IMR-90 (cell line): ENCODE measurements at regions not wholly inside any gene's neighbourhood (a gene's known extent, or its start where the extent isn't known, plus 50 kb on each side); places are given as distances from the start of the nearest gene placed in this dataset.

Experiments
- ATAC-seq: fragments of 200-7000 bp; cut with Tn5 transposase; 2 replicates; pipeline ENCODE4 v1.9.1; 2020; ENCODE audit warnings: low read depth, mild to moderate bottlenecking, moderate library complexity
- BruUV-seq: library from RNA; stranded (reverse); fragments of 400-500 nt; replicated peaks from 2 replicates; lab custom pipeline; 2021; lab: Mats Ljungman, UMichigan
- CTCF ChIA-PET: fragments of 300-600 bp; formaldehyde crosslinking; extraction: SDS; loops from one replicate; lab custom pipeline; 2021; ENCODE audit warnings: antibody characterized with exemption; lab: Yijun Ruan, JAX
- POLR2A ChIA-PET: fragments of 300-600 bp; sonication (Branson Sonifier 250); formaldehyde crosslinking; loops from one replicate; lab custom pipeline; 2022; ENCODE audit warnings: antibody characterized with exemption; ENCODE audit not compliant: unreplicated experiment; lab: Charles Lee
- DNase-seq: peaks from one replicate; pipeline ENCODE4 v3.0.0; 2013
- H2AFZ ChIP-seq: replicated peaks from 2 replicates; pipeline ENCODE3; 2013; ENCODE audit warnings: low read length, mild to moderate bottlenecking; ENCODE audit not compliant: poor library complexity
- H2AK5ac ChIP-seq: 2 replicates; pipeline ENCODE4 v1.6.1; 2013; ENCODE audit warnings: low read depth, low read length, inconsistent platforms
- H2AK9ac ChIP-seq: replicated peaks from 2 replicates; pipeline ENCODE3; 2013; ENCODE audit warnings: mild to moderate bottlenecking, low read depth, low read length, moderate library complexity; ENCODE audit not compliant: poor library complexity
- H2BK120ac ChIP-seq: 2 replicates; pipeline ENCODE4 v1.6.1; 2013; ENCODE audit warnings: low read depth, low read length, inconsistent platforms
- H2BK15ac ChIP-seq: 3 replicates; pipeline ENCODE4 v1.6.1; 2013; ENCODE audit warnings: low read depth, low read length, inconsistent platforms
- H2BK20ac ChIP-seq: 2 replicates; pipeline ENCODE4 v1.6.1; 2013; ENCODE audit warnings: low read depth, mild to moderate bottlenecking, inconsistent platforms, low read length, moderate library complexity
- H2BK5ac ChIP-seq: 2 replicates; pipeline ENCODE4 v1.6.1; 2013; ENCODE audit warnings: mild to moderate bottlenecking, low read depth, low read length, inconsistent platforms; ENCODE audit not compliant: poor library complexity, severe bottlenecking
- H3K14ac ChIP-seq: replicated peaks from 2 replicates; pipeline ENCODE4 v1.6.1; 2013; ENCODE audit warnings: low read depth, low read length, inconsistent platforms
- H3K18ac ChIP-seq: 2 replicates; pipeline ENCODE4 v1.6.1; 2013; ENCODE audit warnings: low read depth, low read length, control low read depth
- H3K23ac ChIP-seq: 2 replicates; pipeline ENCODE4 v1.6.1; 2013; ENCODE audit warnings: low read depth, low read length, inconsistent platforms
- H3K27ac ChIP-seq: 2 replicates; pipeline ENCODE4 v1.5.1; 2013; ENCODE audit warnings: mild to moderate bottlenecking, control low read depth, low read length; ENCODE audit not compliant: insufficient read depth
- H3K27me3 ChIP-seq: 2 replicates; pipeline ENCODE4 v1.6.1; 2013; ENCODE audit warnings: low read length; ENCODE audit not compliant: control insufficient read depth, insufficient read depth
- H3K36me3 ChIP-seq: 2 replicates; pipeline ENCODE4 v1.6.1; 2013; ENCODE audit warnings: low read length, mixed read lengths; ENCODE audit not compliant: control insufficient read depth, insufficient read depth
- H3K4ac ChIP-seq: 2 replicates; pipeline ENCODE4 v1.6.1; 2013; ENCODE audit warnings: low read depth, low read length, inconsistent platforms
- H3K4me1 ChIP-seq: 2 replicates; pipeline ENCODE4 v1.6.1; 2013; ENCODE audit warnings: low read length, mixed read lengths; ENCODE audit not compliant: control insufficient read depth, insufficient read depth
- H3K4me2 ChIP-seq: 2 replicates; pipeline ENCODE4 v1.6.1; 2013; ENCODE audit warnings: low read depth, mild to moderate bottlenecking, control low read depth, low read length, moderate library complexity
- H3K4me3 ChIP-seq: 2 replicates; pipeline ENCODE4 v1.5.1; 2013; ENCODE audit warnings: low read depth, mild to moderate bottlenecking, control low read depth, low read length, moderate library complexity; ENCODE audit not compliant: insufficient read depth
- H3K56ac ChIP-seq: 2 replicates; pipeline ENCODE4 v1.6.1; 2013; ENCODE audit warnings: low read length, inconsistent platforms; ENCODE audit not compliant: insufficient read depth; ENCODE audit errors: extremely low read depth
- H3K79me1 ChIP-seq, 2 experiments: 2 replicates each; pipeline ENCODE4 v1.6.1; 2013; ENCODE audit warnings: low read length in 2 of 2, inconsistent platforms in 1 of 2, low read depth in 1 of 2
- H3K9ac ChIP-seq: 2 replicates; pipeline ENCODE4 v1.6.1; 2013; ENCODE audit warnings: low read depth, low read length, control low read depth
- H3K9me1 ChIP-seq: 2 replicates; pipeline ENCODE4 v1.6.1; 2013; ENCODE audit warnings: low read length, inconsistent platforms; ENCODE audit not compliant: insufficient read depth
- H3K9me3 ChIP-seq: 2 replicates; pipeline ENCODE4 v1.6.1; 2013; ENCODE audit warnings: low read length; ENCODE audit not compliant: control insufficient read depth, insufficient read depth
- H4K20me1 ChIP-seq: 2 replicates; pipeline ENCODE4 v1.6.1; 2013; ENCODE audit warnings: low read length, inconsistent platforms; ENCODE audit not compliant: insufficient read depth
- H4K5ac ChIP-seq: 2 replicates; pipeline ENCODE4 v1.6.1; 2013; ENCODE audit warnings: mild to moderate bottlenecking, low read depth, low read length, control low read depth
- H4K8ac ChIP-seq, 2 experiments: 2 replicates each; pipeline ENCODE4 v1.6.1; 2013; ENCODE audit warnings: low read depth in 2 of 2, low read length in 2 of 2, control low read depth in 1 of 2, inconsistent platforms in 1 of 2
- H4K91ac ChIP-seq: 2 replicates; pipeline ENCODE4 v1.6.1; 2013; ENCODE audit warnings: low read depth, low read length, inconsistent platforms; ENCODE audit not compliant: insufficient read depth
- CEBPB ChIP-seq: IDR thresholded peaks from 2 replicates; pipeline ENCODE4 v1.6.1; 2012; ENCODE audit warnings: low read depth, low read length, improper control_type of control experiment
- CHD1 ChIP-seq: IDR thresholded peaks from 2 replicates; pipeline ENCODE4 v1.6.1; 2012; ENCODE audit warnings: low read depth, low read length, improper control_type of control experiment
- FOS ChIP-seq: fragments of 150-350 bp; IDR thresholded peaks from 2 replicates; pipeline ENCODE4 v1.6.1; 2016; ENCODE audit warnings: low read depth, low read length
- MAFK ChIP-seq: IDR thresholded peaks from 2 replicates; pipeline ENCODE4 v1.6.1; 2012; ENCODE audit warnings: low read depth, low read length, improper control_type of control experiment
- MAZ ChIP-seq: IDR thresholded peaks from 2 replicates; pipeline ENCODE4 v1.6.1; 2012; ENCODE audit warnings: low read depth, mild to moderate bottlenecking, low read length, improper control_type of control experiment, moderate library complexity, borderline replicate concordance
- MXI1 ChIP-seq: IDR thresholded peaks from 2 replicates; pipeline ENCODE4 v1.6.1; 2012; ENCODE audit warnings: low read depth, mild to moderate bottlenecking, low read length, moderate library complexity, borderline replicate concordance
- NFE2L2 ChIP-seq: fragments of 150-350 bp; IDR thresholded peaks from 2 replicates; pipeline ENCODE4 v1.6.1; 2016; ENCODE audit warnings: low read depth, mild to moderate bottlenecking, low read length
- POLR2A ChIP-seq: IDR thresholded peaks from 2 replicates; pipeline ENCODE4 v1.6.1; 2012; ENCODE audit warnings: mild to moderate bottlenecking, low read depth, low read length
- RAD21 ChIP-seq: IDR thresholded peaks from 2 replicates; pipeline ENCODE4 v1.6.1; 2012; ENCODE audit warnings: low read length, improper control_type of control experiment
- RCOR1 ChIP-seq: IDR thresholded peaks from 2 replicates; pipeline ENCODE4 v1.6.1; 2012; ENCODE audit warnings: mild to moderate bottlenecking, low read length, improper control_type of control experiment; ENCODE audit not compliant: insufficient replicate concordance
- RFX5 ChIP-seq: IDR thresholded peaks from 2 replicates; pipeline ENCODE4 v1.8.0; 2012; ENCODE audit warnings: low read depth, mild to moderate bottlenecking, low read length, moderate library complexity
- SMC3 ChIP-seq: fragments of 150-350 bp; IDR thresholded peaks from 2 replicates; pipeline ENCODE4 v1.6.1; 2016; ENCODE audit warnings: low read depth, mild to moderate bottlenecking, antibody characterized with exemption, low read length, moderate library complexity
- USF2 ChIP-seq: fragments of 150-350 bp; IDR thresholded peaks from 2 replicates; pipeline ENCODE4 v1.6.1; 2017; ENCODE audit warnings: mild to moderate bottlenecking, antibody characterized with exemption, low read length, low read depth
- WGBS, 2 experiments: methylation state at CpG; one replicate each; pipeline versions ENCODE4 v1.1.5 to v1.1.7; 2013; ENCODE audit warnings: missing lambda C conversion rate in 2 of 2; ENCODE audit not compliant: insufficient read length in 1 of 2; ENCODE audit errors: extremely low coverage in 2 of 2; 5-methylcytosine and 5-hydroxymethylcytosine counted together
- dilution Hi-C: fragments of 300-500 bp; cut with HindIII; formaldehyde crosslinking; loops from one replicate; pipeline ENCODE4 v1.14.3; 2018; ENCODE audit warnings: low sequenced_read_pairs; ENCODE audit not compliant: unreplicated experiment
- in situ Hi-C: fragments of 300-500 bp; cut with MboI; formaldehyde crosslinking; loops from 3 replicates; pipeline ENCODE4 v1.14.3; 2019; ENCODE audit warnings: low sequenced_read_pairs, inconsistent platforms, mixed read lengths
- intact Hi-C: fragments of 100-400 bp; cut with micrococcal nuclease; formaldehyde crosslinking; loops from 2 replicates; pipeline ENCODE4 v1.10.0; 2022
- TF ChIP-seq, protein P1 (sequence below): conservative IDR thresholded peaks from 2 replicates; pipeline ENCODE4 v1.5.1; 2012; ENCODE audit warnings: mild to moderate bottlenecking, low read depth, low read length, improper control_type of control experiment
- TF ChIP-seq, protein P2 (sequence below): fragments of 150-350 bp; IDR thresholded peaks from 2 replicates; pipeline ENCODE4 v1.6.1; 2016; ENCODE audit warnings: low read depth, mild to moderate bottlenecking, low read length, moderate library complexity, borderline replicate concordance

DNA sequence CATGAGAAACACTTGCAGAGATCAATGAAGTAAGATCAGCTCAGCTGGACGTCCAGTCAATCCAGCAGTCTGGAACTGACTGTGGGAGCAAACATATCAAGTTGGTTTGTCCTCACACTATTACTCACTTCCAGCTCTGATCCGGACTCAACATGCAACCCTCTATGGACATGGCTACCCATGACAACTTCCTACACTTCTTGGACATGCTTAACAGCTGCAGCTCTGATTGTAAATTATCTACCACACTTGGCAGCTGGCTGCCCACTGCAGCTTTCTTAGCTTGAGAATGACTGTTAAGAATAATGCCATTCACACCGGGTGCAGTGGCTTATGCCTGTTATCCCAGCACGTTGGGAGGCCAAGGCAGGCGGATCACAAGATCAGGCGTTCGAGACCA lies 429.8 kb downstream of the EPHA4 start:
- H2AFZ ChIP-seq: no peak overlapping the region
- no peak overlapping the region for H4K8ac ChIP-seq
- H2BK5ac ChIP-seq: no peak overlapping the region
- H3K27ac ChIP-seq: no peak overlapping the region
- no peak overlapping the region for H2BK15ac ChIP-seq
- H3K9me3 ChIP-seq: no peaks in the 10 kb centered on the region
- H3K14ac ChIP-seq: no peak overlapping the region
- ChIA-PET CTCF (interaction anchor here (0.6 kb wide), 1 partner anchor 78 kb away, joined by 3 read pairs; no protein-coding TSS in a partner anchor), POLR2A (no interaction called here)
- TF ChIP-seq POLR2A (no peak), RFX5 (no peak), MXI1 (no peak), FOS (no peak), MAZ (no peak), RAD21 (no peak), RCOR1 (no peak), MAFK (no peak), NFE2L2 (no peak), USF2 (no peak), CEBPB (no peak), SMC3 (no peak), CHD1 (no peak)
- TF ChIP-seq, protein P1, sequence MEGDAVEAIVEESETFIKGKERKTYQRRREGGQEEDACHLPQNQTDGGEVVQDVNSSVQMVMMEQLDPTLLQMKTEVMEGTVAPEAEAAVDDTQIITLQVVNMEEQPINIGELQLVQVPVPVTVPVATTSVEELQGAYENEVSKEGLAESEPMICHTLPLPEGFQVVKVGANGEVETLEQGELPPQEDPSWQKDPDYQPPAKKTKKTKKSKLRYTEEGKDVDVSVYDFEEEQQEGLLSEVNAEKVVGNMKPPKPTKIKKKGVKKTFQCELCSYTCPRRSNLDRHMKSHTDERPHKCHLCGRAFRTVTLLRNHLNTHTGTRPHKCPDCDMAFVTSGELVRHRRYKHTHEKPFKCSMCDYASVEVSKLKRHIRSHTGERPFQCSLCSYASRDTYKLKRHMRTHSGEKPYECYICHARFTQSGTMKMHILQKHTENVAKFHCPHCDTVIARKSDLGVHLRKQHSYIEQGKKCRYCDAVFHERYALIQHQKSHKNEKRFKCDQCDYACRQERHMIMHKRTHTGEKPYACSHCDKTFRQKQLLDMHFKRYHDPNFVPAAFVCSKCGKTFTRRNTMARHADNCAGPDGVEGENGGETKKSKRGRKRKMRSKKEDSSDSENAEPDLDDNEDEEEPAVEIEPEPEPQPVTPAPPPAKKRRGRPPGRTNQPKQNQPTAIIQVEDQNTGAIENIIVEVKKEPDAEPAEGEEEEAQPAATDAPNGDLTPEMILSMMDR: no peak
- TF ChIP-seq, protein P2, sequence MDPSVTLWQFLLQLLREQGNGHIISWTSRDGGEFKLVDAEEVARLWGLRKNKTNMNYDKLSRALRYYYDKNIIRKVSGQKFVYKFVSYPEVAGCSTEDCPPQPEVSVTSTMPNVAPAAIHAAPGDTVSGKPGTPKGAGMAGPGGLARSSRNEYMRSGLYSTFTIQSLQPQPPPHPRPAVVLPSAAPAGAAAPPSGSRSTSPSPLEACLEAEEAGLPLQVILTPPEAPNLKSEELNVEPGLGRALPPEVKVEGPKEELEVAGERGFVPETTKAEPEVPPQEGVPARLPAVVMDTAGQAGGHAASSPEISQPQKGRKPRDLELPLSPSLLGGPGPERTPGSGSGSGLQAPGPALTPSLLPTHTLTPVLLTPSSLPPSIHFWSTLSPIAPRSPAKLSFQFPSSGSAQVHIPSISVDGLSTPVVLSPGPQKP: no peak
- no peak overlapping the region for H3K4ac ChIP-seq
- 83% methylated on average over 1 of the region's 7 CpGs; no CpG with 5 or more reads in 1 of the 2 experiments for WGBS, 2 experiments
- H3K79me1 ChIP-seq: no peaks in the 10 kb centered on the region
- H2BK120ac ChIP-seq: no peak overlapping the region
- no peak overlapping the region for H4K91ac ChIP-seq
- no peaks in the 10 kb centered on the region for H3K4me1 ChIP-seq
- H3K56ac ChIP-seq: no peak overlapping the region
- no peaks in the 10 kb centered on the region for H3K9me1 ChIP-seq
- DNase-seq: no peak
- H2AK5ac ChIP-seq: no peak overlapping the region
- dilution Hi-C loops: no loop called here
- H2BK20ac ChIP-seq: no peak overlapping the region
- intact Hi-C loops: no loop called here
- no peaks in the 10 kb centered on the region for H4K20me1 ChIP-seq
- BruUV-seq: no TSS peak
- no peak overlapping the region for H3K4me3 ChIP-seq
- H4K5ac ChIP-seq: no peak overlapping the region
- no peak overlapping the region for H2AK9ac ChIP-seq
- H3K23ac ChIP-seq: no peak overlapping the region
- no peaks in the 10 kb centered on the region for H3K27me3 ChIP-seq
- no peak overlapping the region for H3K18ac ChIP-seq
- no peak for ATAC-seq
- H3K36me3 ChIP-seq: no peaks in the 10 kb centered on the region
- in situ Hi-C loops: no loop called here
- H3K9ac ChIP-seq: no peak overlapping the region
- H3K4me2 ChIP-seq: no peak overlapping the region
